PFSK-1 (cell line): ENCODE measurements at regions not wholly inside any gene's neighbourhood (a gene's known extent, or its start where the extent isn't known, plus 50 kb on each side); places are given as distances from the start of the nearest gene placed in this dataset.

Experiments
- FOXP2 ChIP-seq: optimal IDR thresholded peaks from 2 replicates; pipeline ENCODE3; 2011; ENCODE audit warnings: borderline replicate concordance, control low read depth, inconsistent platforms; ENCODE audit not compliant: insufficient read depth; ENCODE audit errors: extremely low read length, extremely low read depth
- POLR2AphosphoS5 ChIP-seq: IDR thresholded peaks from 2 replicates; pipeline ENCODE4 v1.6.1; 2012; ENCODE audit warnings: low read depth, mild to moderate bottlenecking, control low read depth, low read length, moderate library complexity
- TAF1 ChIP-seq: IDR thresholded peaks from 2 replicates; pipeline ENCODE4 v1.6.1; 2012; ENCODE audit warnings: low read length, control low read depth, borderline replicate concordance; ENCODE audit not compliant: insufficient read depth

GRCh38 chr11:28815110-28815509 lies 706.9 kb downstream of the METTL15 start:
- TF ChIP-seq POLR2AphosphoS5 (no peak), FOXP2 (no peak), TAF1 (no peak)
